ENCODE measurements at regions not wholly inside any gene's neighbourhood (a gene's known extent, or its start where the extent isn't known, plus 50 kb on each side); places are given as distances from the start of the nearest gene placed in this dataset.

- peaks cover 0 to 70% of the 10 kb centered on the region in 2 donors for H3K27me3 ChIP-seq
- no peak for DNase-seq (ENCODE audit: low spot score in 2 of 2)
- no peak overlapping the region for H3K27ac ChIP-seq
- intact Hi-C loops (cut with DNase I; ENCODE audit: low total_unique reads), result no loop called here
- H3K4me3 ChIP-seq, result no peak overlapping the region
- H3K9me3 ChIP-seq, result no peaks in the 10 kb centered on the region
- no peaks in the 10 kb centered on the region for H3K36me3 ChIP-seq
- no peak for TF ChIP-seq CTCF (IDR thresholded peaks at IDR 0.05)
- no peak for TF ChIP-seq POLR2A (IDR thresholded peaks at IDR 0.05)
- no peak for TF ChIP-seq POLR2AphosphoS5 (IDR thresholded peaks at IDR 0.05)
- no peaks in the 10 kb centered on the region for H3K4me1 ChIP-seq
Observed at GRCh38 chr12:111171832-111172231, 197.1 kb downstream of the PHETA1 start.

- Histone ChIP-seq H3K36me3 (no peaks in the 10 kb centered on the region), H3K9me3 (no peaks in the 10 kb centered on the region), H3K27ac (no peak overlapping the region), H3K4me3 (no peak overlapping the region), H3K4me1 (no peaks in the 10 kb centered on the region), H3K27me3 (peaks cover 0 to 68% of the 10 kb centered on the region in 2 donors)
- intact Hi-C loops (cut with DNase I; ENCODE audit: low total_unique reads), result no loop called here
- no peak for DNase-seq (ENCODE audit: low spot score in 2 of 2)
- no peak for TF ChIP-seq POLR2A (IDR thresholded peaks at IDR 0.05)
- no peak for TF ChIP-seq CTCF (IDR thresholded peaks at IDR 0.05)
- no peak for TF ChIP-seq POLR2AphosphoS5 (IDR thresholded peaks at IDR 0.05)
Observed at GRCh38 chr12:111171345-111171744, 197.6 kb downstream of the PHETA1 start.

GRCh38 chr12:111170543-111170942 is 198.4 kb downstream of the PHETA1 start:
- no peak overlapping the region for H3K27ac ChIP-seq
- H3K4me1 ChIP-seq, result no peaks in the 10 kb centered on the region
- H3K36me3 ChIP-seq, result no peaks in the 10 kb centered on the region
- H3K9me3 ChIP-seq, result no peaks in the 10 kb centered on the region
- no peak overlapping the region for H3K4me3 ChIP-seq
- TF ChIP-seq CTCF (IDR thresholded peaks at IDR 0.05) (no peak), POLR2A (IDR thresholded peaks at IDR 0.05) (no peak), POLR2AphosphoS5 (IDR thresholded peaks at IDR 0.05) (no peak)
- intact Hi-C loops (cut with DNase I; ENCODE audit: low total_unique reads), result no loop called here
- peaks cover 0 to 68% of the 10 kb centered on the region in 2 donors for H3K27me3 ChIP-seq
- no peak for DNase-seq (ENCODE audit: low spot score in 2 of 2)

GRCh38 chr12:111169456-111169855 is 199.4 kb downstream of the PHETA1 start:
- no peak for DNase-seq (ENCODE audit: low spot score in 2 of 2)
- Histone ChIP-seq H3K36me3 (no peaks in the 10 kb centered on the region), H3K9me3 (no peaks in the 10 kb centered on the region), H3K4me3 (no peak overlapping the region), H3K27ac (no peak overlapping the region), H3K4me1 (no peaks in the 10 kb centered on the region), H3K27me3 (peaks cover 0 to 67% of the 10 kb centered on the region in 2 donors)
- TF ChIP-seq POLR2A (IDR thresholded peaks at IDR 0.05) (no peak), CTCF (IDR thresholded peaks at IDR 0.05) (no peak), POLR2AphosphoS5 (IDR thresholded peaks at IDR 0.05) (no peak)
- intact Hi-C loops (cut with DNase I; ENCODE audit: low total_unique reads), result no loop called here

- TF ChIP-seq CTCF (IDR thresholded peaks at IDR 0.05) (no peak), POLR2A (IDR thresholded peaks at IDR 0.05) (no peak), POLR2AphosphoS5 (IDR thresholded peaks at IDR 0.05) (no peak)
- H3K9me3 ChIP-seq, result no peaks in the 10 kb centered on the region
- DNase-seq (ENCODE audit: low spot score in 2 of 2), result no peak
- no peaks in the 10 kb centered on the region for H3K4me1 ChIP-seq
- H3K27ac ChIP-seq, result no peak overlapping the region
- intact Hi-C loops (cut with DNase I; ENCODE audit: low total_unique reads), result no loop called here
- no peak overlapping the region for H3K4me3 ChIP-seq
- no peaks in the 10 kb centered on the region for H3K36me3 ChIP-seq
- H3K27me3 ChIP-seq, result peaks cover 0 to 63% of the 10 kb centered on the region in 2 donors
Observed at GRCh38 chr12:111169032-111169431, 199.9 kb downstream of the PHETA1 start.

Measured in breast epithelium (tissue), 4 donors.